GM18867 (cell line): ENCODE measurements at regions not wholly inside any gene's neighbourhood (a gene's known extent, or its start where the extent isn't known, plus 50 kb on each side); places are given as distances from the start of the nearest gene placed in this dataset.

Experiments
- ATAC-seq: cut with Tn5 transposase; IDR thresholded peaks from one replicate; pipeline ENCODE4 v1.9.1; 2021; ENCODE audit warnings: mild to moderate bottlenecking, moderate library complexity; ENCODE audit not compliant: unreplicated experiment

GRCh38 chr18:22467760-22468553, 50.2 kb upstream of the CTAGE1 start:
- no peak for ATAC-seq

- ATAC-seq: no peak
Measured at GRCh38 chr18:22468554-22468891, 50.8 kb upstream of the CTAGE1 start.

- no peak for ATAC-seq
Measured at GRCh38 chr18:22469061-22469734, 51.5 kb upstream of the CTAGE1 start.

GRCh38 chr18:22469926-22470247, 52.2 kb upstream of the CTAGE1 start:
- no peak for ATAC-seq

- no peak for ATAC-seq
Measured at GRCh38 chr18:22470248-22471235, 52.8 kb upstream of the CTAGE1 start.

GRCh38 chr18:22471546-22472131, 53.9 kb upstream of the CTAGE1 start:
- ATAC-seq: no peak

GRCh38 chr18:22473366-22473765, 55.7 kb upstream of the CTAGE1 start:
- ATAC-seq: no peak

GRCh38 chr18:22475426-22476100, 57.8 kb upstream of the CTAGE1 start:
- ATAC-seq: no peak

- no peak for ATAC-seq
Measured at GRCh38 chr18:22477222-22477621, 59.5 kb upstream of the CTAGE1 start.

GRCh38 chr18:22482948-22483347, 65.2 kb upstream of the CTAGE1 start:
- no peak for ATAC-seq

GRCh38 chr18:22483407-22483806, 65.7 kb upstream of the CTAGE1 start:
- no peak for ATAC-seq

GRCh38 chr18:22484471-22484870, 66.8 kb upstream of the CTAGE1 start:
- ATAC-seq: no peak

GRCh38 chr18:22485808-22486244, 68.1 kb upstream of the CTAGE1 start:
- ATAC-seq: no peak

- ATAC-seq: no peak
Measured at GRCh38 chr18:22486667-22487066, 69.0 kb upstream of the CTAGE1 start.

GRCh38 chr18:22488554-22488953, 70.8 kb upstream of the CTAGE1 start:
- ATAC-seq: no peak

- no peak for ATAC-seq
Measured at GRCh38 chr18:22489704-22490103, 72.0 kb upstream of the CTAGE1 start.

GRCh38 chr18:22490429-22490846, 72.7 kb upstream of the CTAGE1 start:
- ATAC-seq: no peak

GRCh38 chr18:22493255-22493654, 75.5 kb upstream of the CTAGE1 start:
- no peak for ATAC-seq

- ATAC-seq: no peak
Measured at GRCh38 chr18:22493940-22494339, 76.2 kb upstream of the CTAGE1 start.

GRCh38 chr18:22494771-22495170, 77.1 kb upstream of the CTAGE1 start:
- no peak for ATAC-seq

GRCh38 chr18:22499421-22499820, 81.7 kb upstream of the CTAGE1 start:
- no peak for ATAC-seq
